ENCODE measurements at regions not wholly inside any gene's neighbourhood (a gene's known extent, or its start where the extent isn't known, plus 50 kb on each side); places are given as distances from the start of the nearest gene placed in this dataset.

GRCh38 chr5:56459394-56460194 lies 226.5 kb upstream of the ANKRD55 start:
- no peak for DNase-seq (ENCODE audit: low spot score)

GRCh38 chr5:56457887-56458812 lies 225.0 kb upstream of the ANKRD55 start:
- DNase-seq (ENCODE audit: low spot score) = no peak

GRCh38 chr5:56456002-56456401 lies 222.9 kb upstream of the ANKRD55 start:
- no peak for DNase-seq (ENCODE audit: low spot score)

- no peak for DNase-seq (ENCODE audit: low spot score)
These were observed 222.3 kb upstream of the ANKRD55 start for GRCh38 chr5:56455417-56455816.

- no peak for DNase-seq (ENCODE audit: low spot score)
These were observed 221.2 kb upstream of the ANKRD55 start for GRCh38 chr5:56454219-56454862.

GRCh38 chr5:56451742-56452141 lies 218.6 kb upstream of the ANKRD55 start:
- DNase-seq (ENCODE audit: low spot score) = no peak

GRCh38 chr5:56450766-56451165 lies 217.6 kb upstream of the ANKRD55 start:
- DNase-seq (ENCODE audit: low spot score) = no peak

GRCh38 chr5:56449071-56449640 lies 216.0 kb upstream of the ANKRD55 start:
- DNase-seq (ENCODE audit: low spot score) = no peak

- DNase-seq (ENCODE audit: low spot score) = no peak
These were observed 214.5 kb upstream of the ANKRD55 start for GRCh38 chr5:56447656-56448055.

GRCh38 chr5:56447232-56447631 lies 214.1 kb upstream of the ANKRD55 start:
- no peak for DNase-seq (ENCODE audit: low spot score)

GRCh38 chr5:56446728-56447127 lies 213.6 kb upstream of the ANKRD55 start:
- DNase-seq (ENCODE audit: low spot score) = no peak

- no peak for DNase-seq (ENCODE audit: low spot score)
These were observed 210.7 kb upstream of the ANKRD55 start for GRCh38 chr5:56443826-56444225.

- DNase-seq (ENCODE audit: low spot score) = no peak
These were observed 208.0 kb upstream of the ANKRD55 start for GRCh38 chr5:56440871-56441740.

- no peak for DNase-seq (ENCODE audit: low spot score)
These were observed 201.9 kb upstream of the ANKRD55 start for GRCh38 chr5:56434986-56435385.

GRCh38 chr5:56433039-56433617 lies 200.0 kb upstream of the ANKRD55 start:
- DNase-seq (ENCODE audit: low spot score) = no peak

- no peak for DNase-seq (ENCODE audit: low spot score)
These were observed 199.2 kb upstream of the ANKRD55 start for GRCh38 chr5:56432321-56432720.

- no peak for DNase-seq (ENCODE audit: low spot score)
These were observed 197.3 kb upstream of the ANKRD55 start for GRCh38 chr5:56430422-56430821.

GRCh38 chr5:56429110-56429561 lies 196.0 kb upstream of the ANKRD55 start:
- DNase-seq (ENCODE audit: low spot score) = no peak

GRCh38 chr5:56426693-56427092 lies 193.6 kb upstream of the ANKRD55 start:
- DNase-seq (ENCODE audit: low spot score) = no peak

GRCh38 chr5:56422076-56422762 lies 189.1 kb upstream of the ANKRD55 start:
- DNase-seq (ENCODE audit: low spot score) = no peak

All from CD4-positive, alpha-beta T cell treated with Interleukin-15 for 4 hours (primary cell).